Neural progenitor cell (in vitro differentiated cells): ENCODE measurements at regions not wholly inside any gene's neighbourhood (a gene's known extent, or its start where the extent isn't known, plus 50 kb on each side); places are given as distances from the start of the nearest gene placed in this dataset.

ENCODE experiments used
- DNase-seq: peaks from one replicate; pipeline ENCODE4 v3.0.0-alpha.2; 2016; ENCODE audit warnings: low spot score
- H2AFZ ChIP-seq: fragments of 200-600 bp; sonication (generic); replicated peaks from 2 replicates; pipeline ENCODE4 v1.6.1; 2016; ENCODE audit warnings: antibody characterized with exemption
- H3F3A ChIP-seq: fragments of 200-600 bp; sonication (generic); 2 replicates; pipeline ENCODE4 v1.6.1; 2016; ENCODE audit warnings: antibody characterized with exemption, low read depth
- H3K27ac ChIP-seq: fragments of 200-600 bp; sonication (generic); 2 replicates; pipeline ENCODE4 v1.5.1; 2016; ENCODE audit warnings: mild to moderate bottlenecking
- H3K27me3 ChIP-seq: fragments of 200-600 bp; sonication (generic); 2 replicates; pipeline ENCODE4 v1.6.1; 2016; ENCODE audit warnings: mild to moderate bottlenecking, moderate library complexity
- H3K36me3 ChIP-seq: fragments of 200-600 bp; sonication (generic); 2 replicates; pipeline ENCODE4 v1.5.1; 2016
- H3K4me1 ChIP-seq: fragments of 200-600 bp; sonication (generic); 2 replicates; pipeline ENCODE4 v1.6.1; 2016; ENCODE audit warnings: mixed run types
- H3K4me2 ChIP-seq: fragments of 200-600 bp; sonication (generic); 2 replicates; pipeline ENCODE4 v1.6.1; 2016
- H3K4me3 ChIP-seq: fragments of 200-600 bp; sonication (generic); 2 replicates; pipeline ENCODE4 v1.5.1; 2016
- H3K79me2 ChIP-seq: fragments of 200-600 bp; sonication (generic); 2 replicates; pipeline ENCODE4 v1.6.1; 2016; ENCODE audit warnings: low read depth
- H3K9ac ChIP-seq: fragments of 200-600 bp; sonication (generic); 2 replicates; pipeline ENCODE4 v1.6.1; 2016
- H3K9me3 ChIP-seq: fragments of 200-600 bp; sonication (generic); 2 replicates; pipeline ENCODE4 v1.5.1; 2016; ENCODE audit warnings: low read depth
- H4K20me1 ChIP-seq: fragments of 200-600 bp; sonication (generic); 2 replicates; pipeline ENCODE4 v1.6.1; 2016; ENCODE audit warnings: low read depth
- H3K27ac Mint-ChIP-seq: 3 replicates; pipeline ENCODE4 v1.8.0; 2021; ENCODE audit warnings: mixed read lengths
- H3K27me3 Mint-ChIP-seq: 2 replicates; pipeline ENCODE4 v1.8.0; 2022; ENCODE audit warnings: low read depth, mild to moderate bottlenecking, inconsistent platforms, moderate library complexity, mixed read lengths; ENCODE audit not compliant: insufficient read depth
- H3K36me3 Mint-ChIP-seq: 3 replicates; pipeline ENCODE4 v1.8.0; 2021; ENCODE audit warnings: mixed read lengths
- H3K4me1 Mint-ChIP-seq: 3 replicates; pipeline ENCODE4 v1.8.0; 2021; ENCODE audit warnings: mixed read lengths
- H3K4me3 Mint-ChIP-seq: 3 replicates; pipeline ENCODE4 v1.8.0; 2021; ENCODE audit warnings: mild to moderate bottlenecking, moderate library complexity, mixed read lengths
- H3K9me3 Mint-ChIP-seq: 3 replicates; pipeline ENCODE4 v1.8.0; 2020; ENCODE audit warnings: mixed read lengths
- CTCF ChIP-seq: fragments of 200-600 bp; sonication (generic); IDR thresholded peaks from 2 replicates; pipeline ENCODE4 v1.5.1; 2017; ENCODE audit warnings: antibody characterized with exemption, mild to moderate bottlenecking
- EZH2 ChIP-seq: fragments of 200-600 bp; sonication (generic); IDR thresholded peaks from 2 replicates; pipeline ENCODE4 v1.6.1; 2017; ENCODE audit warnings: antibody characterized with exemption, mild to moderate bottlenecking, moderate library complexity
- EZH2phosphoT487 ChIP-seq: fragments of 200-600 bp; sonication (generic); IDR thresholded peaks from 2 replicates; pipeline ENCODE4 v1.6.1; 2017; ENCODE audit warnings: antibody characterized with exemption

GRCh38 chr5:167226386-167226785 is 1065.1 kb upstream of the WWC1 start:
- Histone ChIP-seq H2AFZ (no peak overlapping the region), H3F3A (no peaks in the 10 kb centered on the region), H4K20me1 (no peaks in the 10 kb centered on the region), H3K9ac (no peak overlapping the region), H3K9me3 (peaks cover 12% of the 10 kb centered on the region), H3K79me2 (no peaks in the 10 kb centered on the region), H3K27ac (no peak overlapping the region), H3K4me3 (no peak overlapping the region), H3K4me2 (no peak overlapping the region), H3K27me3 (no peaks in the 10 kb centered on the region), H3K36me3 (peaks cover 8% of the 10 kb centered on the region), H3K4me1 (no peaks in the 10 kb centered on the region)
- H3K36me3 Mint-ChIP-seq, result peaks cover 8% of the 10 kb centered on the region
- H3K27ac Mint-ChIP-seq, result no peak overlapping the region
- H3K9me3 Mint-ChIP-seq, result peaks cover 51% of the 10 kb centered on the region
- peaks cover 2% of the 10 kb centered on the region for H3K27me3 Mint-ChIP-seq
- no peaks in the 10 kb centered on the region for H3K4me1 Mint-ChIP-seq
- DNase-seq, result no peak
- H3K4me3 Mint-ChIP-seq, result no peak overlapping the region
- TF ChIP-seq EZH2, result no peak
- TF ChIP-seq EZH2phosphoT487, result no peak
- no peak for TF ChIP-seq CTCF

GRCh38 chr5:167228134-167228533 is 1063.3 kb upstream of the WWC1 start:
- Histone ChIP-seq H3K27me3 (no peaks in the 10 kb centered on the region), H3K79me2 (no peaks in the 10 kb centered on the region), H3K36me3 (peaks cover 8% of the 10 kb centered on the region), H4K20me1 (no peaks in the 10 kb centered on the region), H3K4me2 (no peak overlapping the region), H2AFZ (no peak overlapping the region), H3K27ac (no peak overlapping the region), H3K4me1 (no peaks in the 10 kb centered on the region), H3K4me3 (no peak overlapping the region), H3K9me3 (peaks cover 12% of the 10 kb centered on the region), H3K9ac (no peak overlapping the region), H3F3A (no peaks in the 10 kb centered on the region)
- peaks cover 2% of the 10 kb centered on the region for H3K27me3 Mint-ChIP-seq
- DNase-seq, result no peak
- no peaks in the 10 kb centered on the region for H3K4me1 Mint-ChIP-seq
- H3K4me3 Mint-ChIP-seq, result no peak overlapping the region
- H3K9me3 Mint-ChIP-seq, result peaks cover 51% of the 10 kb centered on the region
- peaks cover 8% of the 10 kb centered on the region for H3K36me3 Mint-ChIP-seq
- H3K27ac Mint-ChIP-seq, result no peak overlapping the region
- no peak for TF ChIP-seq EZH2phosphoT487
- TF ChIP-seq EZH2, result no peak
- no peak for TF ChIP-seq CTCF

GRCh38 chr5:167229751-167230150 is 1061.7 kb upstream of the WWC1 start:
- DNase-seq, result no peak
- Mint-ChIP-seq H3K4me1 (no peaks in the 10 kb centered on the region), H3K27me3 (peaks cover 2% of the 10 kb centered on the region), H3K4me3 (no peak overlapping the region), H3K9me3 (peaks cover 47% of the 10 kb centered on the region), H3K27ac (no peak overlapping the region), H3K36me3 (peaks cover 8% of the 10 kb centered on the region)
- H3K9ac ChIP-seq, result no peak overlapping the region
- no peak for TF ChIP-seq EZH2phosphoT487
- no peak for TF ChIP-seq CTCF
- TF ChIP-seq EZH2, result no peak
- H3K27me3 ChIP-seq, result no peaks in the 10 kb centered on the region
- H3K9me3 ChIP-seq, result peaks cover 12% of the 10 kb centered on the region
- no peaks in the 10 kb centered on the region for H3K79me2 ChIP-seq
- no peak overlapping the region for H3K4me2 ChIP-seq
- H4K20me1 ChIP-seq, result no peaks in the 10 kb centered on the region
- peaks cover 8% of the 10 kb centered on the region for H3K36me3 ChIP-seq
- no peak overlapping the region for H3K4me3 ChIP-seq
- H3K4me1 ChIP-seq, result no peaks in the 10 kb centered on the region
- no peak overlapping the region for H3K27ac ChIP-seq
- H2AFZ ChIP-seq, result no peak overlapping the region
- H3F3A ChIP-seq, result peaks cover 1% of the 10 kb centered on the region

GRCh38 chr5:167230414-167230813 is 1061.0 kb upstream of the WWC1 start:
- Mint-ChIP-seq H3K27me3 (peaks cover 2% of the 10 kb centered on the region), H3K36me3 (peaks cover 8% of the 10 kb centered on the region), H3K9me3 (peaks cover 43% of the 10 kb centered on the region), H3K27ac (no peak overlapping the region), H3K4me3 (no peak overlapping the region), H3K4me1 (no peaks in the 10 kb centered on the region)
- Histone ChIP-seq H3K27me3 (no peaks in the 10 kb centered on the region), H3K9ac (no peak overlapping the region), H3K36me3 (peaks cover 8% of the 10 kb centered on the region), H3K4me2 (no peak overlapping the region), H4K20me1 (no peaks in the 10 kb centered on the region), H3K4me1 (no peaks in the 10 kb centered on the region), H3K9me3 (peaks cover 12% of the 10 kb centered on the region), H3K4me3 (no peak overlapping the region), H3K27ac (no peak overlapping the region), H3F3A (peaks cover 7% of the 10 kb centered on the region), H3K79me2 (no peaks in the 10 kb centered on the region), H2AFZ (no peak overlapping the region)
- DNase-seq, result no peak
- no peak for TF ChIP-seq EZH2
- no peak for TF ChIP-seq CTCF
- no peak for TF ChIP-seq EZH2phosphoT487
